ACHN (cell line): ENCODE measurements at regions not wholly inside any gene's neighbourhood (a gene's known extent, or its start where the extent isn't known, plus 50 kb on each side); places are given as distances from the start of the nearest gene placed in this dataset.

Experiments used
- DNase-seq: peaks from one replicate; pipeline ENCODE4 v3.0.0-alpha.2; 2015
- in situ Hi-C: cut with HindIII; loops from 2 replicates; pipeline ENCODE4 v1.10.0; 2017; ENCODE audit warnings: low sequenced_read_pairs, low pct_ligation_motif_present, low pct_unique_long_range_greater_than_20kb

DNA sequence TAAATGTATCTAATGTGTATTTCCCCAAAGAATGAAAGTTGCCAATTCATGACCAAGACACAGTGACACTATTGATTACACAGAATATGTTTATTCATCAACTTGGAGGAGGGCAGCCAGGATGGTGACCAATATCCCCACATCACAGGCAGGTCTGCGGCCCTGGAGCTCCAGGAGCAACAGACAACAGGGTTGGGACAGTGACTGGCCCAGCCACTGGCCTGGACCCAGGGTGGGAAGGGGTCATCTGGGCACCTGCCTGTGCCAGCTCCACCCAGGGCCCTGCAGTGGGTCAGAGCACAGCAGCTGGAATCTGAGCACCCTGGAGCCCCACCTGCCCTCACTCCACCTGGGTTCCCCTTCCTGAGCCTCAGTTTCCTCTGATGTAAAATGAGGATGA, 466.1 kb downstream of the MATN1 start:
- no peak for DNase-seq
- in situ Hi-C loops, result no loop called here

DNA sequence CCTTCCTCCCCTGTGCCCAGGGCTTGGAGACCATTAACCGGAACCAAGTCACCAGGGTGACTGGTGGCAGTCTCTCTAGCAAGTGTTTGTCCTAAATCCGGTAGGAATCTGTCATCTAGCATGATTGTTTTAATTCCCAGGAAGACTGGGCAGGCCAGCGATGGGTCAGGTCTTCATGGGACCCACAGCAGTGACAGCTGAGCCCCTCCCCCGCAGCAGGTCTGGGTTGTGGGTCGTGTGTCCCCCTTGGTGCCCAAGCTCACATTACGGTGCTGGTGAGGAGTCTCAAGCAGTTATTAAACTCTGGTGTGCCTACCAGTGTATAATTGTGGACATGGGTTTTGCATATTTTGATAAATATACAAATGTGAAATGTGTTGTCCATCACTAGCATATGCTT, 466.5 kb downstream of the MATN1 start:
- in situ Hi-C loops, result no loop called here
- DNase-seq, result no peak

DNA sequence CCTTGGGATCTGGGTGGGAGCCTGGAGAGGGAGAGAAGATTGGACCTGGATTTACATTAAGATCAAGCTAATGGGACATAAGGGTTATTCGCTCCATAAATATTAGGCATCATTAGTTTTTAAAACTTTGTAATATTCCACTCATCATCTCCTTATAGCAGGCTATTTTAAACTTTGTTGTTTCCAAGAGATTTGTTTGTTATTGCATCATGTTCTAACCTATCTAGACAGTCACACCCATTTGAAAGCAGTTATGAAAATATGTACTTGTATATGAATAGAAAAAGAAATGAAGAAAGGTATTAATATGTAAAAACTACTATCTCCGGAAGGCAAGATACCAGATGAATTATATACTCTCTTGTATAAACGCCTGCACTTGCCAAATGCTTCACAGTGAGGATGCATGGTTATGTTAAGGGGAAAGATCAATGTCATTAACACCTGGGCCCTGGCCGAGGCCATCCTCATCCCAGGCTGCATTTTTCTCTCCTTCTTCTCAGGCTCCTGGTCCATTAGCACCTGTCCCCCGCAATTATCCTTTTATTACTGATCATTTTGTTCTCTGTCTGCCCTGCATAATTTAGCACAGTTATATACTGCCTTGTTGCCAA, 468.2 kb downstream of the MATN1 start:
- in situ Hi-C loops, result no loop called here

DNA sequence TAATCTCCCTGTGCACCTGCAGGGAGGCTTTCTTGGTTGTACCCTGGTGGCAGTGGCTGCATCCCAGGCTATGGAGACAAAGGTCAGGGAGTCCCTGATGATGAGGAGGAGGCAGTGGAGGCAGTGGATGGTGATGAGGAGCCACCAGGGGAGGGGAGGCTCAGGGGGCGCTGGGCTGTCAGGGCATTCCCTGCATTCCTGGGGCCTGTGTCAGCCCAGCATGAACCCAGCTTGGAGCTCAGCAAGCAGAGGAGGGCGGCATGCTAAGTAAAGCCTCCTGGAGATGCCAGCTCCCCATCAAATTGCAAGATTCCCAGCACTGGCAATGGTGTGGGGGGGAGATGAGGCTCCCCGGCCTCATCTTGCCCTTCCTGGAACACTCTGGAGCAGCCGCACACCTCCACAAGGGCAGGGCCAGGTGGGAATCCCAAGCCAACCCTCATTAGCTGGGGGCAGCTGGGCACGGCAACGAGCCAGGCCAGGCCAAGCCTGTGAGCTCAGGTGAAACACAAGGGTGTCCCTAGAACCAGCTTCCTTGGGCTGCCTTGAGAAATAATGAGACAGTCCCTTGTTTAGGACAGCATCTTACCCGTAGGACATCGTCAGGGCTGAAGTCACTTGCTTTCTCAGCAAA, 469.5 kb downstream of the MATN1 start:
- in situ Hi-C loops, result no loop called here
- no peak for DNase-seq

More for the DNA sequence above, 468.2 kb downstream of the MATN1 start:
- DNase-seq, result no peak

DNA sequence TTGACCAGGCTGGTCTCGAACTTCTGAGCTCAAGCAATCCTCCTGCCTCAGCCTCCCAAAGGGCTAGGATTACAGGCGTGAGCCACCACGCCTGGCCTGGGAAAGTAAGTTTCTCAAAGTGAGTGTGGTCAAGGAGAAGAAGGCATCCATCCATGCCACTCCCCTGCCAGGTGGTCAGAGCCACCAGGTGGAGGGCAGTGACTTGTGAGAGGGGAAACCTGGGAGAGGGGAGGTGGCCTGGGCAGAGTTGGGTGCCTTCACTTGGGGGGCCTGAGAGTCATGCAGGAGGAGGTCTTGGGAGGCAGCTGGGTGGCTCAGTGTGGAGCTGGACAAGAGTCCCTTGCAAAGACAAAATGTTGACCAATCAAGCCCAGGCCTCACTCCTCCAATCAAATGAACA, 470.0 kb downstream of the MATN1 start:
- DNase-seq, result no peak
- in situ Hi-C loops, result no loop called here

DNA sequence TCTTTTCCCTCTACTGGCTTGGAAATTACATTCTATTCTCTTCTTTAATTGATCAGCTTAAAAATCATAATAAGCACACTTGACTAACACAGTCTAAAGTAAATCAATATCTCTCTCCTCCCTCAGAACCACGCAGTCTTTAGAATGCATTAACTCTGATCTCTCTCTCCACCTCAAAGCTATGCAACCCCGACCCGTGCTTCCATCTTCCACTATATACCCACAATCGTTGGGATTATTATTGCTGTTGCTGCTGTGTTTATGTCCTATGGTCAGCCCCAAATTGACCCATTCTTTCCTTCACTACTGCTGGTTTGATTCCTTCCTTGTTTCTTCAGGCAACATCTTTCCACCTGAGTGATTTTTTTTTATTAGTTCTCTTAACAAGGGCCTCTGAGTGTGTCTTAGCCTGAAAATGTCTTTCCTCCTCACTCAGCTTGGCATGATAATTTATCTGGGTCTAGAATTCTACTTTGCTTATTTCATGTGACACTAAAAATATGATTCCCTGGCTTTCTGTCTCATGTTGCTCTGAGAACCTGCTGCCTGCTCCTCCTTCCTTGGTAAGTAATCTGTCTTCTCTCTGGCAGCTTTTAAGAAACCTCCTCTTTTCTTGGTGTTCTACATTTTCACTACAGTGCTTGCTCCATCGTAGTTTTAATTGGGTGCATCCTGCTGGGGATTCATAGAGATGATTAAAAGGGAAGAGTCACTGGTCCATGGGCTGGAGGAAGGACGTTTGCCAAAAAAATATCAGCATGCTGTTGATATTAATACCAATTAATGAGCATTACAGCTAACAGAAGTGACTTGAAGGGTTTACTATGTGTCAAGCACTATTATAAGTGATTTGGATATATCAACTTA, 472.2 kb downstream of the MATN1 start:
- in situ Hi-C loops, result no loop called here
- DNase-seq, result no peak

DNA sequence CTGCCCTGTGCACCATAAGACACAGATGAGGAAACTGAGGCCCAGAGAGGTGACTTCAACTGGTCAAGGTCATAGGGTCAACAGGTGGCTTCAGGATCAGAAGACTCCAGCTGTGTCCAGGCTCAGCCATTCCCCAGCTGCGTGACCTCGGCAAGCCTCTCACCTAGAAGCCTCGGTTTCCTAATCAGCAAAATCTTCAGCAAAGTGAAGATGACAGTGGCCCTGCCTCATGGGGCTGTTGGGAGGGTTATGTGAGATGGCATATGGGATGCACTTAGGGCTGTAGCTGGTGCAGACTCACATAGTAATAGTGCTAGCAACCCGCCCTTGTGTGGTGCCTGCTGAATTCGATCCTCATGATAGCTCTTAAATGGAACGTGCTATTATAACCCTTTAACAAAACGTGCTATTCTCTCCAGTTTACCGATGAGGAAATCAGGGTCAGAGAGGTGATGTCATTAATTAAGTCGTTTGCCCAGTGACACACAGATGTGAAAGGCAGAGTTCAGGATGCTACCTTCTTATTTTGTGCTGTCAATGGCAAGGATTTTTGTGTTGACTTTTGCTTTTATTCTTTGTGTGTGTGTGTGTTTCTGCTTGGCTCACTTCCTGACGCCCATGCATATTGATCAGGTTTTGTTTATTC, 472.9 kb downstream of the MATN1 start:
- in situ Hi-C loops, result no loop called here
- DNase-seq, result no peak

DNA sequence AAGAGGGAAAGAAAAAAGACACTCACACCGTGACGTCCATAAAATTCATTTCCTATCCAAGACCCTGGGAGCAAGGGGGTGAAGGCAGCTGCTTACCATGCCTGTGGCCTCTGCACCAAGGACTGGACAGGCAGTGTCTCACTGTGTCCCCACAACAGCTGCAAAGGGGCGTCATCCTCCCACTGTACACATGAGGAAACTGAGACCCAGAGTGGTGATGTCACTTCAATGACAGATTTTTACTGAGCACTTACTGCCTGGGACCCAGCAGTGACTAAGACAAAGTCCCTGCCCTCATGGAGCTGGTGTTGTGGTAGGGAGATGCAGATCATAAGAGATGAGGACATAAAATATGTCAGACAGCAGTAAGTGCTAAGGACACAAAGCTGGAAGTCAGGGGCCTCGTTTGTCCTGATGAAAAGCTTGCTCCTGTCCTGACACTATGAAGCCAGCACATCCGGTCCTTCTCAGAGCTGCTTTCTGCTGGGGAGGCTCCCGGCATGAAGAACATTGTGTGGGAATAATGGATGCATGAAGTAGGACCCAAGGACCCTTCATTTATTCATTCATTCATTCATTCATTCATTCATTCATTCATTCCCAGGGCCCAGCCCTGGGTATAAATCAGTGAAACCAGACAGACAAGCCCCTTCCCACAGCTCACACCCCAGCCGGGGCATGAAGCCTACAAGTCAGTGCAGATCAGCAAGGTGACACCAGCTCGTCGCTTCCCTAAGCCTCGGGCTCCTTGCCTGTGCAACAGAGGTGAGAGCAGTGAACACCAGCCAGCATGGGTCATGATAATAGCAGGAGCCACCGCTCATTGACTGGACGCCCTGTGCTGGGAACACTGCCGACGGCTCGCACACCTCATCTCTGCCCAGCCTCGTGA, 473.7 kb downstream of the MATN1 start:
- DNase-seq, result no peak
- in situ Hi-C loops, result no loop called here

DNA sequence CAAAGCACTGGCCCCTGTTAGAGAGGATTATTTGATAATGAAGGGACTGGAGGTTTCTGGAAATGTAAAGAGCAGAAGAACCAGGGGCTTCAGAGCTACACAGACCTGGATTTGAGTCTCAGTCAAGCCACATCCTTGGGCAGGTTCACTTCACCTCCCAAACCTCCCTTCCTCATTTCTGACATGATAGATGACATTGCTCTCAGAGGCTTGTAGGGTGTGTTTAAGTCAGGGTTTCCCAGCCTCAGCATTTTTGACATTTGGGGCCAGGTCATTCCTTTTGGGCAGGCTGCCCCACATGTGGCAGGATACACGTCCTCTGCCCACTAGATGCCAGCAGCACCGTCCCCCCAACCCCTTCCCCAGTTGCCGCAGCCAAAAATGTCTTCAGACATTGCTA, 474.6 kb downstream of the MATN1 start:
- no peak for DNase-seq
- in situ Hi-C loops, result no loop called here

DNA sequence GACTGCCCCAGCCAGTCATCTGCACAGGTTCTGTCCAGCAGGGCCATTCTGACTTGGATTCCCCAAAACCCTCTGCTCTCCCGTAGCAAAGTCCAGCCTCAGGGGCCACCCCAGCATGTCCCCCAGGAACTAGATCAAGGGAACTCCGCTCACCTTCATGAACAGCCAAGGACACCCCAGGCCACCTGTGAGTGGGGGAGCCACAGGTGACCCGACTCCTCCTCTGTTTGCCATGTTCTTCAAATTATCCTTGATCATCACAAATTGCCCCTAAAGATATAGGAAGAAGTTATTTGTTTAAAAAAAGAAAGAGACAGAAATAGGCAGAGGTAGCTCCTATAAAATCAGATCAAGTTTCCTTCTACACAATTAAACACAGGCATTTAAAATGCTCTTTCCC, 475.0 kb downstream of the MATN1 start:
- no peak for DNase-seq
- in situ Hi-C loops, result no loop called here

DNA sequence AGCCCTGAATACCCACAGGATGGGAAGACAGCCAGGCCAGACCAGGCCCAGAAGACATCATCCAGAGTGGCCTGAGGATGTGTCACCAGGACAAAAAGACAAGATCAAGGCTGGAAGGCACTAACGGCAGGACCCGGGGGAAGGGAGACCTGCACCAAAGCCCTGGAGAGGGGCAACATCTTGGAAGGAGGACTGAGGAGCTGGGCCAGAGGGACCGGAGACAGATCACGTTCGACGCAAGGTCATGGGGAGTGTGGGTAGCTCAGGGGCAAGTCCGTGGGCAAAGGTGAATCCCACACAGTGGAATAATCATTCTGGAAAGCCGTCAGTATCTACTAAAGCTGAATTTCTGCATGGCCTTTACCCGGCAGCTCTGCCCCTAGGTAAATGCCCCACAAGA, 478.6 kb downstream of the MATN1 start:
- no peak for DNase-seq
- in situ Hi-C loops, result no loop called here

DNA sequence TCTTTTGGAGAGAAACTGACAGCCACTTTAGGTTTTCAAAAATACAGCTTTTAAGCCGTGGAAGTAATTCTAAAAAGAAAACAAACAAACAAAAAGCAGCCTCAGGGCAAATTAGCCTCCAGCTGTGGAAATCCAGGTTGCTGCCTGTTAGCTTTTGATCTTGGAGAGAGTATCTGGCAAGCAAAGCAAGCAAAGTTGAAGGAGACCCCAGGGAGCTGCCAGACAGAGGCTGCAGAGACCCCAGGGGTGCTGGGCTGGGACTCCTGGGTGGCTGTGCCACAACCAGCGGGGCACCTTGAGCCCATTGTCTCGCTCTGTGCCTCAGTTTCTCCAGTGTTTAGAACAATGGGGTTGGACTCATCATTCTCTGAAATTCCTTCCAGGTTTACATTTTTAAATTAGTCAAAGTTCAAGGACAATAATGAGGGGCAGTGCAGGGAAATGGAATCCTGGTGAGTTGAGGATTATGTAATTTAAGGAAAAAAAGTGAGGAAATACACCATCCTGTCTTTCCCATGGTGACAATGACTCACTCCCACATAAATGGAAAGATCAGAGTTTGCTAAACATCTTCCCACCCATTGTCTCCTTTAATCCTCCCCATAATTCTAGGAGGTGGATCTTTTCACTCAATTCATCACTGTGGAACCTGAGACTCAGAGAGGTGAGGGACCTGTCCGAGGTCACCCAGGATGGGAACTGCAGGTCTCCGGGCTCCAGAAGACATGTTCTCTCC, 480.5 kb downstream of the MATN1 start:
- no peak for DNase-seq
- in situ Hi-C loops, result no loop called here

DNA sequence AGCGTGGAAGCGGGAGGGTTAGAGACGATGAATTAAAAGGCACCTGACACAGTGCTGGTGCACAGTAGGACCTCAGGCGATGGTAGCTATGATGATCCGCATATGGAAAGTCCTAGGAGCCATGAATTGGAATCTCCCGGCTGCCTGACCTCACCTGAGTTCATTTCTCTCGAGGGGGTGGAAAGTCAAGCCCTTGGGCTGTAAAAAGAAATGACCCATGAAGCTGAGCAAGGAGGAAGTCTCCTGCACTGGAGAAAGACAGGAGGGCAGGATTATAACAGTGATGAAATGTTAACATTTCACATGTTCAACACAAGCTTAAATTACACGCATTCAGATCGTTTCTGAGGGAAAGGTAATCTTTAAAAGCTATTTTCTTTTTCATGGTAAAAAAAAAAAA, 481.2 kb downstream of the MATN1 start:
- DNase-seq, result no peak
- in situ Hi-C loops, result no loop called here

DNA sequence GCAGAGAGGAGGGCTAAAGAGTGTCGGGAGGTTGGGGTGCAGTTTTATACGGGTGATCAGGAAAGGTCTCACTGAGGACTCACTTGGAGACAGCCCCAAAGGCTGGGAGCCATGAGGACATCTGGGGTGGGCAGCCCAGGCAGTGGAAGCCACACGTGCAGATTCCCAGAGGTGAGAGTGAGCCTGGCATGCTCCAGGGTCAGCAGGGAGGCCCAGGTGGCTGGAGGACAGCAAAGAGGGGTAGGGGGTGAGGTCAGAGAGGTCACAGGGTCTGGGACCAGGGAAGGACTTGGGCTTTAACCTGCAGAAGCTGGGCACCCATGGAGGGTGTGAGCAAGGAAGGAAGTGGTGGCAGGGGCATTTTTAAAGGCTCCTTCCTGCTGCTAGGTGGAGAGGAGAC, 481.7 kb downstream of the MATN1 start:
- DNase-seq, result no peak
- in situ Hi-C loops, result no loop called here

DNA sequence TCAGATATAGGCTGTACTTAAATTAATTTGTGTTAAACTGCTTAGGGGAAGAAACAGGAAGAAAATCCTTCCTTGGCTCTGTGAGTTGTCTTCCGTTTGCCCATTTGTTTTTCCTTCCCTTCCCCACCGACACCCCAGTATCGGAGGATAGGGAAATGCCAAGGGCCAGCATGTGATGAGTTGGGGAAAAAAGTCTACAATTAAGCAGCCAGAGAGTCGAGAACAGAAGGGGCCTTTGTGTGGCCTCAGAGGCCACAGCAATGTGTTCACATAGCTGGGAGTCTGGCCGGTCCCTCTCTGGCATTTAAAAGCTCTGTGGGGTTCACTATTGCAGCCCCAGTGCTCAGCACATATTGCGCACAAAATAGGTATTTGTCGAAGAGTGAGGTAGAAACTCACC, 489.3 kb downstream of the MATN1 start:
- in situ Hi-C loops, result no loop called here
- no peak for DNase-seq

DNA sequence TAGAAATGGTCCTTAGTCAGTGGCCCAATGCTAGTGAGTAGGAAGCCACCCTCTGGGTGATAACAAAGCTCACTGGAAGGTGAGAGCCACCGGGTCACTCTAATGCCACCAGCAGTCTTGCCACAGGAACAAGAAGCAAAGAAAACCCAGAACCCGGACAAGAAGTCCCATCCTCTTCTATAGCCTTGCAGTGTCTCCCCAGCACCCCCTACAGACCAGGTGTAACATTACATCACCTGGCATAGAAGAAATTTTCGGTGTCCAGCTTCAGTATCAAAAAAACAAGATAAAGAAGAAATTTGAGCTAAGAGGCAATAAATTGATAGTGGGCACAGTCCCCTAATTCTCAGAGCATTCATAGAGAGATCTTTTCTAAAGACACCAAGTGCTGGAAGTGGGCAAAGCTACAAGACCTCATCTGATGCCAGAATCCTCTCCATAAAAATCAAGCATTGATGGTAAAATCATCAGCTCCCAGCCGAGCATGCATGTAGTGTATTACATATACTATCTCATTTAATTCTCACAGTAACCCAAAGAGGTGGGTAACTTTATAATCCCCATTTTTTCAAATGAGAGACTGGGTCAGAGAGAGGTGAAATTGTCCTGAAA, 491.0 kb downstream of the MATN1 start:
- in situ Hi-C loops, result no loop called here
- no peak for DNase-seq

DNA sequence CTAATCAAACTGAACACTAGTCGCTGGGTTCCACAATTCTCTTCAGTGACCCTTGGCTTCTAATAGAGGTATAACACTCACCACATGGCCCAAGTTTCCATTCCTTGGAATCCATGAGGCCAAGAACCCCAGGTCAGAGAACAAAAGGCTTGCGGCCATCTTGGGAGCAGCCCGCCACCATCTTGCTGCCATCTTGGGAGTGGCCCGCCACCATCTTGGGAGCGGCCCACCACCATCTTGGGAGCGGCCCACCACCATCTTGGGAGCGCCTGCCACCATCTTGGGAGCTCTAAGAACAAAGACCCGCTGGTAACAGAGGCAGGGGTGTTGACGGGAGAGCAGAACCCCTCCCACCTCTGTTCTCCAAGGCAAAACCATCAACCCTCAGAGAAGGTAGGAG, 493.4 kb downstream of the MATN1 start:
- DNase-seq, result no peak
- in situ Hi-C loops, result no loop called here
